ENCODE measurements at regions not wholly inside any gene's neighbourhood (a gene's known extent, or its start where the extent isn't known, plus 50 kb on each side); places are given as distances from the start of the nearest gene placed in this dataset.

DNA sequence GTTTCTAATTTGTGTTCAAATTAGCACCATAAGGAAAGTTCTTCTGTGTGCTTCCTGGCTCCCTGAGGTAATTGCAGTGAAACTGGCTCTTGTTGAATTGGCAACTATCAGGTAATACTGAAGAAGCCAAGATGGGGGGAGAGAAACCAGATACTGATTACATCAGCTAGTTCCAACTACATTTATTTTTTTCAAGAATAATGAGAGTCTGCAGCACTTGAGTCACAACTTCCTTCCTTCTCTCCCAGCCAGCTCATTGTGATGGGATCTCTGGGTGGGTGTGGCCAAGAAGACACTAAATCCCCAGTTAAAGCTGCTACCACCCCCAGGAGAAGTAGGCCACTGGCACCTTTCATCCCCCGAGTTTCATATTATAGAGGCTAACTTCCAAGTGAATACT, 100.7 kb upstream of the RXFP2 start:
- H3K27ac ChIP-seq, result no peak overlapping the region
- no peak for TF ChIP-seq POLR2A (IDR thresholded peaks at IDR 0.05)
- TF ChIP-seq, protein P1, sequence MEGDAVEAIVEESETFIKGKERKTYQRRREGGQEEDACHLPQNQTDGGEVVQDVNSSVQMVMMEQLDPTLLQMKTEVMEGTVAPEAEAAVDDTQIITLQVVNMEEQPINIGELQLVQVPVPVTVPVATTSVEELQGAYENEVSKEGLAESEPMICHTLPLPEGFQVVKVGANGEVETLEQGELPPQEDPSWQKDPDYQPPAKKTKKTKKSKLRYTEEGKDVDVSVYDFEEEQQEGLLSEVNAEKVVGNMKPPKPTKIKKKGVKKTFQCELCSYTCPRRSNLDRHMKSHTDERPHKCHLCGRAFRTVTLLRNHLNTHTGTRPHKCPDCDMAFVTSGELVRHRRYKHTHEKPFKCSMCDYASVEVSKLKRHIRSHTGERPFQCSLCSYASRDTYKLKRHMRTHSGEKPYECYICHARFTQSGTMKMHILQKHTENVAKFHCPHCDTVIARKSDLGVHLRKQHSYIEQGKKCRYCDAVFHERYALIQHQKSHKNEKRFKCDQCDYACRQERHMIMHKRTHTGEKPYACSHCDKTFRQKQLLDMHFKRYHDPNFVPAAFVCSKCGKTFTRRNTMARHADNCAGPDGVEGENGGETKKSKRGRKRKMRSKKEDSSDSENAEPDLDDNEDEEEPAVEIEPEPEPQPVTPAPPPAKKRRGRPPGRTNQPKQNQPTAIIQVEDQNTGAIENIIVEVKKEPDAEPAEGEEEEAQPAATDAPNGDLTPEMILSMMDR (IDR thresholded peaks at IDR 0.05 in 4 of 5, conservative IDR thresholded peaks at IDR 0.05 in 1 of 5), result no peak
- intact Hi-C loops (cut with DNase I; ENCODE audit: low total_unique reads) (no loop called here), in situ Hi-C loops (cut with MboI; ENCODE audit: low sequenced_read_pairs in 4 of 4) (no loop called here)
- DNase-seq, result no peak
- no peaks in the 10 kb centered on the region for H3K36me3 ChIP-seq
- ATAC-seq, result no peak
- H3K4me1 ChIP-seq, result no peaks in the 10 kb centered on the region
- no peaks in the 10 kb centered on the region for H3K9me3 ChIP-seq
- H3K4me3 ChIP-seq, result no peak overlapping the region
- H3K27me3 ChIP-seq, result no peaks in the 10 kb centered on the region

DNA sequence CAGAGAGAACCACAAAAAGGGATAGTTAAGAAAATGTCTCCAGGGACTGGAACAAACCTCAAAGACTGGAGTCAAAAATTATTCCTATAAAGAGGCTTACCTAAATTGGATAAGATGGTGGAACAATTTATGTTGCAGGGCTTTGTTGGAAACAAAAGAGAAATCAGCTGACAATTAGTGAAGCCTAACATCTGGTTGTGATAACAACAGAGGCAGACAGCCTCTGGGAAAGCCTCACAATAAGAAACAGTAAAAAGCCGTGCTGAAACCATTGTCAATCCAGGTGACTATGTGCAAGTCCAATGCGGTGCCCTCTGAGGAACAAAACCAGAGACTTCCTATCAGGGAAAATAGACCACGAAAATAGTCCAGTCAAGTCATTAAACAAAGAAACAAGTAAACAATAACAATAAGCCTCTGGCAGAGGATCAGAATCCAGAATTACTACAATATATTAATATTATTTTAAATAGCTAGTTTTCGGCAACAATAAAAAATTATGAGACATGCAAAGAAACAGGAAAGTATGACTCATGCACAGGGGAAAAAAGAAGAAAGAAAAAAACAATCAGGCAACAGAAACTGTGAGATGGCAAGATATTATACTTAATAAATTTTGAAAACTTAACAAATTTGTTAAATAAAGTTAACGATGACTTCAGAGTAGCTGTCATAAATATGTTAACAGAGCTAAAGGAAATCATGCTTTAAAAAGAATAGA, 99.7 kb upstream of the RXFP2 start:
- in situ Hi-C loops (cut with MboI; ENCODE audit: low sequenced_read_pairs in 4 of 4) (no loop called here), intact Hi-C loops (cut with DNase I; ENCODE audit: low total_unique reads) (no loop called here)
- TF ChIP-seq, protein P1 (IDR thresholded peaks at IDR 0.05 in 4 of 5, conservative IDR thresholded peaks at IDR 0.05 in 1 of 5), result no peak
- no peak for TF ChIP-seq POLR2A (IDR thresholded peaks at IDR 0.05)
- Histone ChIP-seq H3K9me3 (no peaks in the 10 kb centered on the region), H3K36me3 (no peaks in the 10 kb centered on the region), H3K27ac (no peak overlapping the region), H3K27me3 (no peaks in the 10 kb centered on the region), H3K4me1 (no peaks in the 10 kb centered on the region), H3K4me3 (no peak overlapping the region)
- DNase-seq (no peak), ATAC-seq (no peak)

DNA sequence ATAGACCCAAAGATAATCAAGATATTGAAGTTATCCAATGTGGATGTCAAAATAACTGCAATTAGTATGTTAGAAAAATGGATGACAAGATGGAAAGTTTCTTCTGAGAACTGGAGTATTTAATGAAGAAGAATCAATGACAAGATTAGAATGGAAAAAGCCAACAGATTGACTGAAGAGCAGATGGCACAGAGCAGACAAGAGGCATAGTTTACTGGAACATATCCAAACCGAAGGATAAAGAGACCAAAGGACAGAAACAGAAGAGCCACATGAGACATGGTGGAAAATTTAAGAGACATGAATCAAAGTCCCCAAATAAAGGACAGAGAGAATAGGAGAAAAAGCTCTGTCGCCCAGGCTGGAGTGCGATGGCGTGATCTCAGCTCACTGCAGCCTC, 89.6 kb upstream of the RXFP2 start:
- H3K4me1 ChIP-seq, result no peaks in the 10 kb centered on the region
- intact Hi-C loops (cut with DNase I; ENCODE audit: low total_unique reads) (no loop called here), in situ Hi-C loops (cut with MboI; ENCODE audit: low sequenced_read_pairs in 4 of 4) (no loop called here)
- no peak overlapping the region for H3K4me3 ChIP-seq
- no peak for DNase-seq
- no peak overlapping the region for H3K27ac ChIP-seq
- ATAC-seq, result no peak
- H3K27me3 ChIP-seq, result no peaks in the 10 kb centered on the region
- H3K36me3 ChIP-seq, result no peaks in the 10 kb centered on the region
- no peaks in the 10 kb centered on the region for H3K9me3 ChIP-seq
- TF ChIP-seq, protein P1 (IDR thresholded peaks at IDR 0.05 in 4 of 5, conservative IDR thresholded peaks at IDR 0.05 in 1 of 5), result no peak
- no peak for TF ChIP-seq POLR2A (IDR thresholded peaks at IDR 0.05)

DNA sequence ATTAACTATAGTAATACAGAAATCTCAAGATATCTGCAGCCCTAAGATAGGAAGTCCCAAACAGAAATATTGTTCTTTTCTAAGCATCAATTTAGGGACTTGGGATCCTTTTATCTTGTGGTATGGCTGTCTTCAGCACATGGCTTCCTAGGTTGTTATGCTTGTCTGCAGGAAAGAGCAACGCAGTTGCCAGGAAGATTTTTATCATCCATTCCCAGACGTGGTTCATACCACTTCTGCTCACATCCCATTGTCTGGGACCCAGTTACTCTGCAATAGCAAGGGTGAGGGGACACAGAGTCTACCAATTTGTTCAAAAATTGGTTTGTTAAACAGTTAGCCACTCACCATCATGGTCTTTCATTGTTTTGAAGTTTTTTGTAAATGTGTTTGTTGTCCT, 85.6 kb upstream of the RXFP2 start:
- DNase-seq, result no peak
- Histone ChIP-seq H3K27ac (no peak overlapping the region), H3K4me3 (no peak overlapping the region), H3K9me3 (no peaks in the 10 kb centered on the region), H3K36me3 (no peaks in the 10 kb centered on the region), H3K4me1 (no peaks in the 10 kb centered on the region), H3K27me3 (no peaks in the 10 kb centered on the region)
- intact Hi-C loops (cut with DNase I; ENCODE audit: low total_unique reads) (no loop called here), in situ Hi-C loops (cut with MboI; ENCODE audit: low sequenced_read_pairs in 4 of 4) (no loop called here)
- no peak for ATAC-seq
- TF ChIP-seq POLR2A (IDR thresholded peaks at IDR 0.05), result no peak
- TF ChIP-seq, protein P1 (IDR thresholded peaks at IDR 0.05 in 4 of 5, conservative IDR thresholded peaks at IDR 0.05 in 1 of 5), result no peak
